Activated naive CD4-positive, alpha-beta T cell (primary cell): ENCODE measurements at regions not wholly inside any gene's neighbourhood (a gene's known extent, or its start where the extent isn't known, plus 50 kb on each side); places are given as distances from the start of the nearest gene placed in this dataset.

Experiments used
- DNase-seq, 4 experiments: peaks; one replicate each; lab custom pipeline; 2025; lab: John Stamatoyannopoulos, UW

DNA sequence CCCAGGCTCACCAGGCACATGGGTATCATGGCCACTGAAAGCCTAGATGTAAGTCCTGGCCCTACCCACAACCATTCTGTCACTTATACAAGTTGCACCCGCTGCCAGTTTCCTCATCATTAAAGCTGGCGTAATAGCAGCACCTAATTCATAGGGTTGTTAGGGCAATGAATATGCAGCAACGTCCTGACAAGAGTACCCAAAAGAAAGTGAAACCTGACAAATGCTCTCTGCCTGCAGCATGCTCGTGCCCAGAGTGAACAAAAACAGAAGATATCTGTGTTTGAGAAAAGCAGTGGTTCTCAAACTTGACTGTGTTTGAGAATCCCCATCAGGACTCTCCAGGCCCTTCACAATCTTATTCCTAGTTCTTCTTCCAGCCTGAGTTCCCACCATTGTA lies 632.4 kb downstream of the SEMA5A start:
- DNase-seq, result no peak

DNA sequence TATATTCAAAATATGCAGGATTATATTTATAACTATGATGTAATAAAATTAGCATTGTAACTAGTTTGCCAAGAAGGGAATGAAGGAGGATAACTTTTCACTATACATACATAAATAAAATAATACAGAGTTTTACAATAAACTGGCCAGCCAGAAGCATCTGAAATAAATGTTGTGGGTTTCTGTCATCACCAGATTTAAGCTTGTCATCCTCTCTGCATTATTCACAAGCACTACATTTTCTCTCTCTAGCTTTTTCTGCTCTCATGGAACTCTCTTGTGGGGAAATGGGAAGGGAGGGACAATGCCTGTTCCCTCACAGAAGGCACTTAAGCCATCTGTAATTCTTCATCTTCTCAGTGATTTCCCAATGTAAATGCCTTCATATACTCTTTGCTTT lies 626.8 kb downstream of the SEMA5A start:
- DNase-seq, result no peak

DNA sequence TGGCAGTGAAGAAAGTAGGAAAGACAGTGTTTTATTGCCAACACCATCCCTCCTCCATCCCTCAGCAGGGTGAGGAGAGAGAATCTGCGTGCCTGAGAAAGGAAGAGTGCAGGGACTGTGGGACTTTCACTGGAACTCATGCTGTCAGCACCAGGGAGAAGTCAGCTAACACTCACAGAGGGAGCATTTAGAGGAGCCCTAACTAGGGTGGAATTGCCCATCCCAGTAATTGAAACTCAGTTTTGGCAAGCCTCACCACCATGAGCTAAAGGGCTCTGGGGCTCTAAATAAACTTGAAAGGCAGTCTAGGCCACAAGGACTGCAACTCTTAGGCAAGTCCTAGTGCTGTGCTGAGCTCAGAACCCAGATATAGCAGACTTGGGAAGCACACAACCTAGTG lies 622.3 kb downstream of the SEMA5A start:
- DNase-seq, result no peak

DNA sequence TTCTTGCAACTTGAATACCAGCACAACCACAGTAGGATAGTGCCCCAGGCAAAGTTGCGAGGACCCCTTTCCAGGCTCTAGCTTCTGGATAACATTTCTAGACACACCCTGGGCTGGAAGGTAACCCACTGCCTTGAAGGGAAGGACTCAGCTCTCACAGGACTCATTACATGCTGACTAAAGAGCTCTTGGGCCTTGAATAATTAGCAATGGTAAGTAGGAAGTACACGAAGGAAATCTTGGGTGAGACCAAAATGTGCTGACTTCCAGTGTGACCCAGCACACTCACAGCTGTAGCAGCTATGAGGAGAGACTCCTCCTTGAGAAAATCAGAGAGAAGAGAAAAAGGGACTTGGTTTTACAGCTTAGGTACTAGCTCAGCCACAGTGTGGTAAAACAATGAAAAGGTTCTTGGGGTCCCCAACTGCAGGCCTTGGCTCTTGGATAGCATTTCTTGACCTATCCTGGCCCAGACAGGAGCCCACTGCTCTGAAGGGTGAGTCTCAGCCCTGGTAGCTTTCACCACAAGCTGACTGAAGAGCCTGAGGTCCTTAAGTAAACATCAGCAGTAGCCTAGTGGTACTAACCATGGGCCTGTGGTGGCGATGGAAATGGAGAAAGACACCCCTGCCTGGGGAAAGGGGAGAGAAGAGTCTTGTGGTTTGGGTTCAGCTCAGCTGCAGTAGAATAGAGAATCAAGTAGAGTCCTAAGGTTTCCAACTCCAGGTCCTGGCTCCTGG lies 621.7 kb downstream of the SEMA5A start:
- DNase-seq, result no peak

DNA sequence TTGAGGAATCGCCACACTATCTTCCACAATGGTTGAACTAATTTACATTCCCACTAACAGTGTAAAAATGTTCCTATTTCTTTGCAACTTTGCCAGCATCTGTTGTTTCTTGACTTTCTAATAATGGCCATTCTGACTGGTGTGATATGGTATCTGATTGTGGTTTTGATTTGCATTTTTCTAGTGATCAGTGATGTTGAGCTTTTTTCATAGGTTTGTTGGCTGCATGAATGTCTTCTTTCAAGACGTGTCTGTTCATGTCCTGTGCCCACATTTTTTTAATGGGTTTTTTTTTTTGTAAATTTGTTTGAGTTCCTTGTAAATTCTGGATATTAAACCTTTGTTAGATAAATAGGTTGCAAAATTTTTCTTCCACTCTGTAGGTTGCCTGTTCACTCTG lies 615.9 kb downstream of the SEMA5A start:
- no peak for DNase-seq

DNA sequence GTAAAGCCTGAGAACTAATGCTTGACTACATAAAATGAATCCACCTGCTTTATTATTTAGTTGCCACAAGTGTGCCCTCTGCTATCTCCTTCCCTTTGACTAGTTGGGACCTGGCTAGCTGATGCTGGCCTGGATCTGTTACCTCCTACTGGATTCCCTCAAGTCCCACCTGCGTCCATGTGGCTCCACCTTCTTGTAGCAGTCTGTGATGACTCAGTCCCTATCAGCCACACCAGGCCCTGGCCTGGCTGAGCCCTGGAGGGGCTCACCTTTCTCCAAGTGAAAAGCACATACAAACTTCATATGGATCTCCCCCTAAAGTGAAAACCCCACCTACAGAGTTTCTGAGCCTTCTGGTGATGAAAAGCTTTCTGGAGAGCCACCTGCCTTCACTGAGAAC lies 611.4 kb downstream of the SEMA5A start:
- no peak for DNase-seq

DNA sequence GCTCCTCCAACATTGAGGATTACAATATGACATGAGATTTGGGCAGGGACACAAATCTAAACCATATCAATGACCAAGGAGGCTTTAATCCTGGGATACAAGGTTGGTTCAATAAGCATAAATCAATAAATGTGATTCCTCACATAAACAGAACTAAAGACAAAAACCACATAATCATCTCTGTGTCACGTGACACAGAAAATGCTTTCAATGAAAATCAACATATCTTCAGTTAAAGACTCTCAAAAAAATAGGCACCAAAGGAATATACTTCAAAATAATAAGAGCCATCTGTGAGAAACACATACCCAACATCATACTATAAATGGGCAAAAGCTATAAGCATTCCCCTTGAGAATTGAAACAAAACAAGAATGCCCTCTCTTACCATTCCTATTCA lies 604.9 kb downstream of the SEMA5A start:
- DNase-seq, result no peak

DNA sequence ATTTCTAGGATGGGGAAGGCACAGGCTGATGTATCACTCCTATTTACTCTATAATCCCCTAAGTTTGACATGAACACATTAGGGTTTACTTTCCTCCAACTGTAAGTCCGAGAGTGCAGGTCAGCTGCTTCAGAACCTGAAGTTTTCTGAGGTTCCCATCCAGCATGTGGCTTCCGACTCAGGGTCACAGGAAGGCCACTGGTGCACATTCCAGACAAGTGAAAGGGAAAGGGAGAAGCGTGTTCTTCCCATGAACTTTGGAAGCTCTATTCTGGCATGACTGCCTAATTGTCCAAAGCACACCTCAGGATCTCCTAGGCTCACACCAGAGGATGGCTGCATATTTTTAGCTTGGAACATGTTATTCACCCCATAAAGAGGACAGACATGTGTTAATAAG lies 602.6 kb downstream of the SEMA5A start:
- no peak for DNase-seq

DNA sequence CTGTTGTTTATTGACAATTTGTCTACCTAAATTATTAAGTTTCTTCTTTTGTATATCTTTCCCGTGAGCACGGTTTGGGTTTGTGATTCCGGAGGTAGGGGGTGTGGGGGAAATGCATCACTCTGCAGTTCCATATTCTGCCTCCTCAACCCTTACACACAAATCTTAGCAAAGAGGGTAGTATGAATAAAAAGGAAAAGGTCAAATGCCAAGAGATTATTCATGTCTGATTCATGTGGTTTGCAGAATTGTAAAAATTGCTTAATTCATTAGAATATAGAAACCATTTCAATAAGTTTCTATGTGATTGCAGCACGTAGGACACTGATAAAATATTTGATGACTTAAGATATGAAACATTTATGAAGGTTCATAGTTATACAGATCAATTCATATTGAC lies 601.9 kb downstream of the SEMA5A start:
- no peak for DNase-seq

DNA sequence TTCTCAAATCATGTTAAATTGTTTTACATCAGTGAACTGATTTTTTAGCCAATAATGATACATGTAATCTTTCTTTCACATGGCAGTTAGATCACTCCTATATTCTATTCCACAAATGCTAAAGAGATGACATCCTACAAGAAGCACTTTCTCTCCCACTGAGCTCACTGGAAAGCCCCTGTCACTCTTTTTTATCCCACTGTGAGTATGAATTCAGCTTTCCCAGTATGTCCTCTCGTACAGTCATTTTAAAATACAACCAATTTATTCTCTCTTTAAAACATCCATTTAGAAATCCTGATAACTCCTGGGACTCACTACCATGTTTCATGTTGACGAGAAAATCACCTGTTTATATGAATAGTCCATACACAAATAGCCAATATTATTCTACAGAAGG lies 599.9 kb downstream of the SEMA5A start:
- DNase-seq, result no peak

DNA sequence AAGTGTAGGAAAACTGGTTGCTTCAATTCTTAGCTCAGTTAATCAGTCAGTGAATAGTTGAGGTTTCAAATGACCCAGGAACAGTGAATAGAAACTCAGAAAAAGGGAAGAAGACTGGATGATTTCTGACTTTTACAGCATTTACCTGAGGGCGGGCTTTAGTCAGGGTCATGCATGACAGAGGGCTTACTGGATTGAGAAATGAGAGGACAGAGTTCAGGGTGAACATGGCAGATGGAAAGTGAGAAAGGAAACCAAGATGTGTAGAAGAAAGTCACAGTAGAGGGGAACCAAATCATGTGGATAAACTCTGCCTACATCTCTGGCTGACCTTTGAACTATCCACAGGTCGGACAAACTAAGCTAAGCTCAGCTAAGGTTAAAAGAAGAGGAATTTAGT lies 596.0 kb downstream of the SEMA5A start:
- DNase-seq, result no peak

DNA sequence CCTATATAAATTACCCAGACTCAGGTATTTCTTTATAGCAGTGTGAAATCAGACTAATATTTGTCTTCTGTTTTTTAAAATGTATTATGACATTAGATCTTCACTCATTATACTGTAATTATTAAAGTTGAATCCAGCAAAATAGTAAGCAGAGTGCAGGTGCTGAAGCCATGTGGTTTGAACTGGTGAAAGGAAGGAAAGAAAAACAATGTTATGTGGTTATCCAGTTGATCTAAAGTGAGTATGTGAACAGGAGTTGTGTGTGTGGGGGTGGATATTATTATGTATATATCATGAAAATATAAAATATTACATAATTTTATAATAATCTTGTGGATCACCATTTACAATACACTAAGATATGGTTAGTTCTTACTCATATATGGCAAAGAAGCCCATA lies 593.7 kb downstream of the SEMA5A start:
- no peak for DNase-seq

DNA sequence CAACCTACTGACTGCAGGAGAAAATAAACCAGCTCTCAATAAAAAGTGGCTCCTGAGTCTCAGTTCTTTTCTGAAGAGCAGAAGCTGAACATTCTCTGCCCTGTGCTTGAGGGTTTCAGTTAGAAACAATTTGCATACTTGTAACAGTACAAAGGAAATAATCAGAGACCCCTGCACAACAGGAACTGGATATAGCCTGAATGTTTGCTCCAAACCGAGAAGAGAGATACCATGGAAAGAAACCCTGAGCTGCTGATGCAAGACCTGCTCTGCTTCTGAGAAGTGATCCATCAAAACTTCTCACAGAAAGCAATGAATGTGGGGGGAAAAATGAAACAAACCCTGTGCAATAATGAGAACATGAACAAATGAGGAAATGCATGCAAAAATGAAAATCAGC lies 592.9 kb downstream of the SEMA5A start:
- no peak for DNase-seq

DNA sequence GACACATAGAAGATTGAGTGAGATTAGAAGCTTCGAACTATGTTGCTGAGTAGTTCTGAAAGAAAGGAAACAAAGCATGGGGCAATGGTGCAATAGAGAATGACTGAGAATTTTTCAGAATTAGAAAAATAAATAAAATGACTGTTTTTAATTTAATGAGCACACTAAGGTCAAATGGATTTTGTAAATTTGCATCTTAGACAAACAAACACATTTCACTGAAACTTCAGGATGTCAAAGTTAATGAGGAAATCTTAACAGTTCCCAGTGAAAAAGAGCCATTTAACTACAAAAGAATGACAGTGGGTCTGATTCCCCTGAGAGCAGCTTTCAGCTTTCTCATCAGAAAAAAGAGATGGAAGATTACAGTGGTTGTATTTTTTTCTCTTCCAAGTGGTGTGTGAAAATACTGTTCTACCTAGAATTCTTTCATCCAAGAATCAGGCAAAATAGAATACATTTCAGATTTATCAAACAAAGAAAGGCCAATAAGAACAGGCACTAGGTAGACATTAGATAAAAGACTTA lies 591.9 kb downstream of the SEMA5A start:
- DNase-seq, result no peak

DNA sequence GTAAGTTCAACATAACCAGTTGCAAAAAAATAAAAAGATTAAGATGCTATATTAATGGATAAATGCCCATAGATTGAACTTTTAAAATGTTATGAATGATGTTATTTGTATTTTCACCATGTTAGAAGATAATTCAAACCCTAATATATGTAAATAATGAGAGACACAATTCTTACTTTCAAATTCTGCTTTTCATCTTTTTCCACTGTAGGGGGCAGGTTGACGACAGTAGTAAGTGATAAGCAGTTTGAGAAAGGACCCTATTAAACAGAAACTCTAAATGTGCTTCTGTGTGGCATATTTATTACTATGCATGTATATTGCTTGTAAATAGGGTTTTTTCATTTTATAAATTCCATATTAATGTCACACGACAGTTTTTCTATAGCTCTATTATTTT lies 591.1 kb downstream of the SEMA5A start:
- no peak for DNase-seq

DNA sequence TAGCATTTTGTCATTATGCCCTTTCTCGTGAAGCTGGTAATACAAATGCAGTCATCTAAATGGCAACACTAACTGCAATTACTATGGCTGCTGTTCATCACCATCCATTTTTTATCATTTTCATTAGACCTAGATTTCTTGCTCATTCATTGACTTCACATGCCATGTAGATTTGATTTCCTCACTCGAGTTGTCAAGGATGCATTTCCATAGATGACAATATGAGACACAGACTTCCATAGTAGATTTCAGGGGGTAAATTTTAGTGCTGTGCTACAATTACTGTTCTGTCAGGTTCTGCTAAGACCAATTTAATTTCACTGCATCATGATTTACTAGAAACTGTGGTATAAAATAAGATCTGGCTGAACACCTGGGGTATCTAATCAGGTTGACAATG lies 589.2 kb downstream of the SEMA5A start:
- no peak for DNase-seq

DNA sequence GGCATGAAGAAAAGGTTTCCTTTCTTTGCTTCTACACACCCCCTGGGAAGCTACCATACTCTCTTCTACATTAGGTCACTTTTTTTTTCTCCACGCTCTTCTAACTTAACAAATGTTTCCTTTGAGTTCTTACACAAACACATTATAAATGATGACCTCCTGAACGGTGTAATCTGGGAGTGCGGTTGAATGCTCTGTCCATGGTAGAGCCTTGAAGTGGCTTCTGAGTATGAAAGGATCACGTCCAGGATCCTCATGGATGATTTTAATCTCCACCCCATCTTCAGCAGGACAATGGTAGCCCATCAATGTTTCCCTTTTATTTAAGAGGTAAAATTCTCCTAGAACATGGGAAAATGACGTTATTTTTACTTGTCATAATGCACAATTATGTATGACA lies 587.3 kb downstream of the SEMA5A start:
- DNase-seq, result no peak

DNA sequence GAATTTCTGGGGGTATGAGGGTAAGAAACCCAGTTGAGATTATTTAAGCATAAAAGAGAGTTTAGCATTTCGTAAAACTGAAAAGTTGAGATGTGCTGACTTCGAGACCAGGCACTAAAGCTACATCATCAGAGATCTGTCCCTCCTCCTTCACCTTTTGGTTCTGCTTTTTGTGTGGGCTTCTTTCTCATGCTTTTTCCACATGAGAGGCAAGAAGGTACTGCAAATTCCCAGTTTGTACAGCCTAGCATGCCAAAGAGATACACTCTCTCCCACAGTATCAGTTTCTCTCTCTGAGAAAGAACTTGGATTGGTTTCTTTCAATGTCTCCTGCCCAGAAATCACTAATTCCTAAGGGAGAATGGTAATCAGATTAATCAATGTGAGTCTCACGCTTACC lies 584.7 kb downstream of the SEMA5A start:
- no peak for DNase-seq

DNA sequence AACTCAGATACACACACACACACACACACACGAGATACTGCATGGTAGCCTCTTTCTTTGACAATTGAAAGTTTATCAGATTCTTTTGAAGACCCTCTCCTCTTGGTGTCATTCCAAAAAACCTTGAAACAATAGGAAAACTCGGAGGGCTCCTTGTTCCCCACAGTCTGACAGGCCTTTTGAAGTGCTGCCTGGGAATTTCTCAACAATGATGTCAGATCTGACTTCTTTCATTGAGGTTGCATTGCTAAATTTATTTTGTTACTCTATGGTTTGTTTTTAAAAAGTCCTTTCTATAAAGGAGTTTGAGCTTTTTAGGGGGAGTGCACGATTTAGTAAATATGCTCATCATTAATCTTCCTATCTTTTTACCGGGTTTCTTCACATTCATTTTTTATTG lies 583.9 kb downstream of the SEMA5A start:
- DNase-seq, result no peak

DNA sequence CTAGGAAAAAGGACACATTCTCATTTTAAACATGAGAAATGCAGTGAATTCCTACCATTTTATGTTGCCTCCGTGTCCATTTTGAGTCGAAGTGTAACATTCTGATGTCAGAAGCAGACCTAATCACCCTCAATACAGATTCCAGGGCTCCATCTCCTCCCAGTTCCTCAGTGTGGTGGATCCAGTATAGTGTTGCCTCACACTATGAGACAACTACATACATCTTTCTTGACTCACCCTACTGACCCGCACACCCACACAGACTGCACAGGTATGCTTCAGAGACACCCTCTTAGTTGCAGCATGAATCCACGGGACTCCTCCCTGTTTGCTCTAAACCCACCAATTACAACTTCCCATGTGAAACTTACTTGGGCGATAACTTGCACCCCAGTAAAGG lies 564.9 kb downstream of the SEMA5A start:
- DNase-seq, result no peak

DNA sequence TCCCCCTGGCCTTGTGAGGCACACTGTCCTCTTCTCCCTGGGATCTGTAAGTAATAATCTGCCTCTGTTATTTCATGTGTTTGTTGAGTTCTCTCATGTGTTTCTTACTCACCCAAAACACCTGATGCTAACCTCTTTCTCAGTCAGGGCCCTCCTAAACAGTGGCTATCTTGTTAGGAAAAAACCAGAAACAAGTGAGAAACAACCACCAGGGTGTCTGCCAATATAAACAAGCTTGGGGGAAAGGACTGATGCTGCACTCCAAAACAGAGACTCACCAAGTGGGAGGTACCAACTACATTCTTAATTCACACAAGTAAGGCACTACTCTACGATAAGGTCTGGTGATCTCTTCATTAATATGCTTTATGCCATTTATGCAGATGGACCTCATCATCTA lies 564.4 kb downstream of the SEMA5A start:
- DNase-seq, result no peak

DNA sequence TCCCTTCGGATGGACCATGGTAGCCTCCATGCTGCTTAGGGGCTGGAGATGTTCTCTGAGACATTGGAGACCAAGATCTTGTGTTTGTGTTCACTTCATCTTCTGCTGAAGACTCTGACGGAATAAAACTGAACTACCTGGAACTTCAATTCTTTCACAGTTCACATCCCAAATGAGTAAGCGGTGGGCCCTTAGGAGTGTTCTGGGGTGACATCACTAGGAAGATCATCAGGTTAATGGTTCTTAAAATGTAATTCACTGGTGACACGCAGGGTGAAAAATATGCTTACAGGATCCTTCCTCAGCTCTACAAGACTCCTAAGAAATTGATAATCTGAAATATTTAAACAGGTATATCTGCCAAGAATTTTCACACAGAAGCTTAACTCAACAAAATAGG lies 561.5 kb downstream of the SEMA5A start:
- DNase-seq, result no peak
